Large intestine (tissue), 3 donors: ENCODE measurements at regions not wholly inside any gene's neighbourhood (a gene's known extent, or its start where the extent isn't known, plus 50 kb on each side); places are given as distances from the start of the nearest gene placed in this dataset.
A peak's percentile ranks its signal among the peaks of the same experiment; 100 is the strongest.

Source experiments
- DNase-seq, 2 donors: peaks; one replicate each; pipeline versions ENCODE4 v3.0.0 to v3.0.0-alpha.2; 2013
- H3K27ac ChIP-seq: one replicate; pipeline ENCODE4 v1.5.1; 2013; ENCODE audit warnings: low read length
- H3K27me3 ChIP-seq: 2 replicates; pipeline ENCODE4 v1.6.1; 2013; ENCODE audit warnings: low read length; ENCODE audit not compliant: control insufficient read depth, insufficient read depth
- H3K36me3 ChIP-seq: 2 replicates; pipeline ENCODE4 v1.6.1; 2013; ENCODE audit warnings: low read length; ENCODE audit not compliant: control insufficient read depth, insufficient read depth
- H3K4me1 ChIP-seq: one replicate; pipeline ENCODE4 v1.6.1; 2013; ENCODE audit warnings: low read length; ENCODE audit not compliant: control insufficient read depth, insufficient read depth
- H3K4me3 ChIP-seq: one replicate; pipeline ENCODE4 v1.5.1; 2013; ENCODE audit warnings: low read length
- H3K9me3 ChIP-seq: one replicate; pipeline ENCODE4 v1.6.1; 2013; ENCODE audit warnings: mild to moderate bottlenecking, low read depth, low read length, moderate library complexity; ENCODE audit not compliant: control insufficient read depth
- WGBS: methylation state at CpG from one replicate; pipeline ENCODE4 v1.1.5; 2013; ENCODE audit warnings: low lambda C conversion rate; ENCODE audit not compliant: insufficient coverage; 5-methylcytosine and 5-hydroxymethylcytosine counted together

- H3K36me3 ChIP-seq = no peaks in the 10 kb centered on the region
- DNase-seq = no peak
- no peaks in the 10 kb centered on the region for H3K4me1 ChIP-seq
- no peaks in the 10 kb centered on the region for H3K9me3 ChIP-seq
- 100% methylated on average over 1 of the region's 1 CpG for WGBS
- no peaks in the 10 kb centered on the region for H3K27me3 ChIP-seq
- H3K27ac ChIP-seq = no peak overlapping the region
- no peak overlapping the region for H3K4me3 ChIP-seq
Observed at GRCh38 chr16:61228371-61228770, 807.9 kb downstream of the CDH8 start.

DNA sequence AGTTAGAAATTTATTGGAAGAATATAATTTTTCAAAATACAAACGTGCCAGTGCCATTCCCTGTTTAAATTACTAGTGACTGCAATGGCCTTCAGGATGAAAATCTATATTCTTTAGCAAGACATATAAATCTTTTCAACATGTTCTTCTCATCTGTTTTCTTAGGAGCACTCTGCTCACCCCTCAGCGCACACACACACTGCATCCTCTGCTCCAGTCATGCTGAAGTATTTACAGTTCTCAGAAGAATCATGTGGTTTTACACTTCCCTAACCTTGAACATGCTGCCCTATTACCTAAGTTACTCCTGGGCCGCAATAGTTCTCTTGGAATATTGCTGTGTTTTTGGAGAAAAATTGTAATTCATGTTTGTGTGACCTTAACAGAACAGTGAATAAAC lies 820.6 kb downstream of the CDH8 start:
- no peaks in the 10 kb centered on the region for H3K27me3 ChIP-seq
- H3K27ac ChIP-seq = no peak overlapping the region
- DNase-seq = no peak
- WGBS = no CpG with 5 or more reads among the region's 3 CpGs
- H3K36me3 ChIP-seq = no peaks in the 10 kb centered on the region
- no peaks in the 10 kb centered on the region for H3K9me3 ChIP-seq
- H3K4me3 ChIP-seq = no peak overlapping the region
- H3K4me1 ChIP-seq = no peaks in the 10 kb centered on the region

GRCh38 chr16:61214780-61215179 lies 821.5 kb downstream of the CDH8 start:
- Histone ChIP-seq H3K27ac (no peak overlapping the region), H3K4me3 (no peak overlapping the region)
- no CpG with 5 or more reads among the region's 3 CpGs for WGBS

DNA sequence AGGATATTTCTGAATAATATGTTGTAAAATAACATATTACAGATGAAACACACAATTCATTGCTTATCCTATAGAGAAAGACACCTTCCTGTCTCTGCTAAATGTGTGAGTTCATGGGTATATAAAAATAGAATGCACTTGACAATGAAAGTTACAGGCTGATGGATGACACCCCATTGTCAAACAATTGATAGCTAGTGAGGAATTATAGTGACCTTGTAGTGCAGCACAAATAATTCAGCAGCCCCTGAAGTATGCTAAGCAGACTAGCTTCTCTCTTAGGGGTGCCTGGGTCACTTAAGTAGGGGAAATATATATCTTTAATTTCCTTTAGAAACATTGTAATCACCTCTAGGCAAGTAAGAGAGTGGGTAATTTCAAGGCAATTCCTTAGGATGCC lies 826.2 kb downstream of the CDH8 start:
- DNase-seq = no peak
- H3K9me3 ChIP-seq = no peaks in the 10 kb centered on the region
- no peaks in the 10 kb centered on the region for H3K27me3 ChIP-seq

More at GRCh38 chr16:61214780-61215179, 821.5 kb downstream of the CDH8 start:
- peak in 1 of 2 donors; percentile 2 for DNase-seq
- Histone ChIP-seq H3K36me3 (no peaks in the 10 kb centered on the region), H3K9me3 (no peaks in the 10 kb centered on the region), H3K4me1 (no peaks in the 10 kb centered on the region), H3K27me3 (no peaks in the 10 kb centered on the region)

DNA sequence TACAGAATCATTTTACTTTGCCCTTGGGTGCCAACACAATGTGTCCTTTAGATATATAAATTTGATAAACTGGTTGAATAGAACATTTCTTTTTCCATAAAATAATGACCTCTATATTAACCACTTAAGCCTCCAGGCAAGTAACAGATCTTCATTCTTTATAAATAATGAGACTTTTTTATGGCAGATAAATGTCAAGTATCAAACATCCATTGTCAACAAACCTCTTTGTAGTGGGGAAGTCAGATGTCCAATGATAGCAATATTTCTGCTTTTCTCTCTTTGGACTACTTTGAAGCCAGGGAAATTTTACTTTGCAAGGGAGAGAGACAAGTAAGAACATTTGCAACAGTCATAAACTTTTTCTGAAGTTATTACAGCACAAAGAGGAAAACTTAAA lies 841.2 kb downstream of the CDH8 start:
- H3K9me3 ChIP-seq = no peaks in the 10 kb centered on the region
- H3K36me3 ChIP-seq = no peaks in the 10 kb centered on the region
- H3K4me1 ChIP-seq = no peaks in the 10 kb centered on the region
- no peak overlapping the region for H3K27ac ChIP-seq
- no peak for DNase-seq
- no peak overlapping the region for H3K4me3 ChIP-seq
- H3K27me3 ChIP-seq = no peaks in the 10 kb centered on the region

More for the DNA sequence above, 826.2 kb downstream of the CDH8 start:
- H3K36me3 ChIP-seq = no peaks in the 10 kb centered on the region
- no peak overlapping the region for H3K27ac ChIP-seq
- H3K4me3 ChIP-seq = no peak overlapping the region
- no peaks in the 10 kb centered on the region for H3K4me1 ChIP-seq

DNA sequence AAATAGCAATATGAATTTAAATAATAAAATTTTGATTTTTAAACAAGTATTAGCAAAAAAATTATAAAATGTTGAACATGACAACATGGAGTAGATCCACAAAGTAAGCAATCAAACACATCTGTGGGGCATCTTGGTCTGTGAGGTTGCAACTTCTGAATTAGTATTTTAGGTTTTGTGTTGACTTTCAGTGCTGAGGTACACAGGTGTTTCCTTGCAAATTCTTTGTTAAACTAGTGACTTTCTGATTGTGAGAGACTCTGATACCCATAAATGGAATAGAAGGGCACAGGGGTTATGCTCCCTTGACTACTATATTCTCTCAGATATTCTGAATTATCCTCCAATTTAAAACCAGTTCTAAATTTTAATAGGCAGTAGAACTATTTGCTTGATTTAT lies 841.7 kb downstream of the CDH8 start:
- H3K27me3 ChIP-seq = no peaks in the 10 kb centered on the region
- no peak overlapping the region for H3K4me3 ChIP-seq
- no peak overlapping the region for H3K27ac ChIP-seq
- no peak for DNase-seq
- H3K9me3 ChIP-seq = no peaks in the 10 kb centered on the region
- no peaks in the 10 kb centered on the region for H3K36me3 ChIP-seq
- H3K4me1 ChIP-seq = no peaks in the 10 kb centered on the region

DNA sequence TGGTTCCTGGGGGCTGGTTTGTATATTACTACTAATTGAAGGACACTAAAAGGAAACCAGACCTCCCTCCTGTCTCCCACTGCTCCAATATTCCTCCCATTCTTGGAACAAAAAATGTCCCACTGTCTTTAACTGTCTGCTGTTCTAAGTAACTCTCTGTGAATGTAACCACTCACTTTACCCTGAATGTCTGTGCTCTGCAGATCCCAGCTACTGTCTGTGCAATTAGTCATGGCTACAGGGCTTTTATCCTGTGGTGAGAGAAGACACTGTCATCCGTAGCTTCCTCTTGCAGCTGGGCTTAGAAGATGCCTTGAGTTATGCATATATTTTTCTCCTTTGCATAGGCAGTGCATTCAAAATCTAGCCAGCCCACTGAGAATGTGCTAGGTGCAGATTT lies 853.8 kb downstream of the CDH8 start:
- Histone ChIP-seq H3K36me3 (no peaks in the 10 kb centered on the region), H3K27ac (no peak overlapping the region), H3K9me3 (no peaks in the 10 kb centered on the region), H3K27me3 (no peaks in the 10 kb centered on the region), H3K4me3 (no peak overlapping the region), H3K4me1 (no peaks in the 10 kb centered on the region)
- no peak for DNase-seq
- WGBS = no CpG with 5 or more reads among the region's 1 CpG

DNA sequence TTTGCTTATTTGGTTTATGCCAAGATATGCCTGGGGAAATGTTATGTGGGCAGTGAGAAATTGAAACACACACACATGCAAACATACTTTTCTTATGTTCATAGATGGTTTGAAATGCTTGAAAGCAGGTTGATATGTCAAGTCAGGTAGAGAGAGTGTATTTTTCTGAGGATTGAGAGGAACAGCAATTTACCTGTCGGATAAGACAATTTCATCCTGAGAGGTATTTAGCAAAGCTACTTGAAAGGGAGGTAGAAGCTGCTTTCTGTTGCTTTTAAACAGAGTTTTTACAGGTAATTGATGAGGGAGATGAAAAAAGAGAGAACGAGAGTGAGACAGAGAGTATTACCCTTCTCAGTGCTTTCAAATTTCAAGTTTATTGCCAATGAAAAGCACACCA lies 854.3 kb downstream of the CDH8 start:
- Histone ChIP-seq H3K4me3 (no peak overlapping the region), H3K4me1 (no peaks in the 10 kb centered on the region), H3K27ac (no peak overlapping the region), H3K27me3 (no peaks in the 10 kb centered on the region), H3K9me3 (no peaks in the 10 kb centered on the region), H3K36me3 (no peaks in the 10 kb centered on the region)
- 86% methylated on average over 1 of the region's 2 CpGs for WGBS
- DNase-seq = no peak

DNA sequence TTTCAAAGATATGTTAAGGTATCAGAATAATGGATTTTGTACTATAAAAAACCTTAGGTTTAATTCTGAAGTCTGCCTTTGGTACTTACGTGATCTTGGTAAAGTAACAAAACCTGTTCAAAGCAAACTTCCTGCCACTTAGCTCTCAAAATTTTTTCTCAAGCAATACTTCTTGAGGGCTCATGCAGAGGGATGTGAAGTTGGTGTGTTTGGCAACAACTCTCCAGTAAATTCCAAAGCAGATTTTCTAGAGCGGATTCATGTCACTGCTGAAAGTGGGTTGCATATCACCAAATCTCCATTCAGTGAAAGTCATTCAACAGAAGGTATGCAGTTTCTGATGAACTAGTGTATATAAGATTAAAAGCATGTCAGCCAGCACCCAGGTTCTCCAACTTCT lies 856.7 kb downstream of the CDH8 start:
- no CpG with 5 or more reads among the region's 2 CpGs for WGBS
- Histone ChIP-seq H3K27ac (no peak overlapping the region), H3K4me1 (no peaks in the 10 kb centered on the region), H3K4me3 (no peak overlapping the region), H3K36me3 (no peaks in the 10 kb centered on the region), H3K9me3 (no peaks in the 10 kb centered on the region), H3K27me3 (no peaks in the 10 kb centered on the region)
- no peak for DNase-seq

DNA sequence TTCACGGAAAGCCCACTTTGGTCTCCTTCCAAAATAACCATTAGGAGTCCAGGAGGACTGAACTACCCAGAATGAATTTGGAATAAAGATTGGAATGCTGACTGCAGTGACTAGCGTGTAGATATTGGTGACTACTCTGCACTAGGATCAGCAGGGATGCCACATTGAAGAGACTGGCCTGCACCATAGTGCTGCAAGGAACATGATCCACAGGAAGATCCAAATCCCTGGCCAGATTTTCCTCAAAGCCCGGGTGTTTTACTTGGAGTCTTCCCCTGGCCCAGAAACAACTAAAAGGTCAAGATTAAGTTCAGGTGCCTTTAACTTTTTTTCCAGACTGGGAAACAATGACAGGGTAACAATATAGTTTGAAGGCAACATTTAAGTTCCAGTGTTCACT lies 870.4 kb downstream of the CDH8 start:
- WGBS = no CpG with 5 or more reads among the region's 3 CpGs
- DNase-seq = no peak
- H3K27me3 ChIP-seq = no peaks in the 10 kb centered on the region
- no peaks in the 10 kb centered on the region for H3K4me1 ChIP-seq
- H3K4me3 ChIP-seq = no peak overlapping the region
- H3K36me3 ChIP-seq = no peaks in the 10 kb centered on the region
- H3K9me3 ChIP-seq = peaks cover 2% of the 10 kb centered on the region
- H3K27ac ChIP-seq = no peak overlapping the region

DNA sequence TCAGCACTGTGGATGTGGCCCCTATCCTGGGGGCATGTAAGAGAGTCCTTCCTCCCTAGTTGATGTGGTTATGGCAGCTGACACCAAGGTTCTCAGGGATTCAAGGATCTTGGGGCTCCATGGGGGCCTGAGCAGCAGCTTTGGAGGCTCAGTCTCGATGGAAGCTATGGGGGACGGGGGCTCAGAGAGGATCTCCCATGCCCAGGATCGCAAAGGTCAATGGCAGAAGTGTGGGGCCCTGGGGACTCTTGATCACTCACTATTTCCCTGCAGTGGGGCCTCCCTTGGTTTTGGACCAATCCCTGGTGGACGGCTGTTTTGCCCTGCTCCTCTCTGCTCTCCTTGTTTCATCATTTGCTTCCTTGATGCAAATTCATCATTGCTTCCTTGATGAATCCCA lies 885.9 kb downstream of the CDH8 start:
- Histone ChIP-seq H3K4me1 (no peaks in the 10 kb centered on the region), H3K36me3 (no peaks in the 10 kb centered on the region), H3K27me3 (no peaks in the 10 kb centered on the region), H3K9me3 (no peaks in the 10 kb centered on the region), H3K27ac (no peak overlapping the region), H3K4me3 (no peak overlapping the region)
- no peak for DNase-seq
- WGBS = no CpG with 5 or more reads among the region's 4 CpGs
